GM19193 (cell line): ENCODE measurements at regions not wholly inside any gene's neighbourhood (a gene's known extent, or its start where the extent isn't known, plus 50 kb on each side); places are given as distances from the start of the nearest gene placed in this dataset.

Source experiments
- POLR2A ChIP-seq: IDR thresholded peaks from 4 replicates; pipeline ENCODE4 v1.6.1; 2011; ENCODE audit not compliant: insufficient read depth, insufficient read length; ENCODE audit errors: extremely low read depth

DNA sequence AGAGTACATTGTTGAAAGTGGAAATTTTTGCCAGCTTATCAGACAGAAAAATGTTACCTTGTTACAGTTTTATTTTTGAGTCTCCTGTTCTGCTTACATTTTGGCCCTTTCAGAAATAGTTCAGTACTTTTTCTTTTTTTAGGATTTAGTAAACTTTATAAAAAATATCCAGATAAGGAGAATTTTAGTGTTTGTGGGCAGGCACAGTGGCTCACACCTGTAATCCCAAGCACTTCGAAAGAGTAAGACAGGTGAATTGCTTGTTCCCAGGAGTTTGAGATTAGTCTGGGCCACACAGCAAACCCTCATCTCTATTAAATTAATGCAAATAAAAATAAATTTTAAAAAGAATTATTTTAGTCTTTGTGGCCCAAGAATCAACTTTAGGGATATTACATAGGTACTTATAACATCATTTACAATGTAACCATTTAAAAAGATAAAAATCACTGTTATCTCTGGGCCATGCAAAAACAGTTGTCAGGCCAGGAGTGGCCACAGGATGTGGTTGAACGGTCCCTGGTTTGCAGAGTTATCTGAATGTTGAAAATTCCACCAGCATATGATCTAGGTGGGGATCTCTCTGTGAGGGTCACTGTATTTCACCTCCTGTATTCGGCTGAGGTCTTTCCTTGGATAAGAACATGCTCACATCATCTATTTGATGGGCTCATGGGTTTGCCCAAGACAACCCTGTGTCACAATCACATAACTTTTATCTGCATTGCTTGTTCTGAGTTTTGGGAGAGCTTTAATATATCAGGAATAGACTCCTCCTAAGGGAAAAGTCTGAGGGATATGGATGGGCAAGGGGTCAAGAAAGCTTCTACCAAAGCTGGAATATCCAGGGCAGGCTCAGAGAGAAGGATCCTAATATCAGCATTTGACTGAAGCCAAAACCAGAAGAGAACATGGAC is 91.5 kb downstream of the GGTLC2 start:
- no peak for TF ChIP-seq POLR2A

GRCh38 chr22:22737590-22737989 is 93.2 kb downstream of the GGTLC2 start:
- TF ChIP-seq POLR2A, result no peak

- no peak for TF ChIP-seq POLR2A
Observed at GRCh38 chr22:22738959-22739585, 94.7 kb downstream of the GGTLC2 start.

- no peak for TF ChIP-seq POLR2A
Observed at GRCh38 chr22:22740560-22741276, 96.3 kb downstream of the GGTLC2 start.

DNA sequence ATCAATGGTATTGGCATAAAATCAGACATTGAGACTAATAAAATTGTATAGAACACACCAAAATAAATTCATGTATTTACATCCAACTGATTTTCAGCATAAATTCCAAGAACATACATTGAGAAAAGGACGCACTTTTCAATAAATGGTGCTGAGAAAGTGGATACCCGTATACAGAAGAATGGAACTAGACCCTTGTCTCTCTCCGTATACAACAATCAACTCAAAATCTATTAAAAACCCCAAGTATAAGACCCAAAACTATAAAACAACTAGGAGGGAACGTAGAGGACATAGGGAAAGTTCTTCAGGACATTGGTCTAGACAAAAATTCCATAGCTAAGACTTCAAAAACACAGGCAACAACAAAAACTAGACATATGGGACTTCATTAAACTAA is 97.4 kb downstream of the GGTLC2 start:
- no peak for TF ChIP-seq POLR2A

DNA sequence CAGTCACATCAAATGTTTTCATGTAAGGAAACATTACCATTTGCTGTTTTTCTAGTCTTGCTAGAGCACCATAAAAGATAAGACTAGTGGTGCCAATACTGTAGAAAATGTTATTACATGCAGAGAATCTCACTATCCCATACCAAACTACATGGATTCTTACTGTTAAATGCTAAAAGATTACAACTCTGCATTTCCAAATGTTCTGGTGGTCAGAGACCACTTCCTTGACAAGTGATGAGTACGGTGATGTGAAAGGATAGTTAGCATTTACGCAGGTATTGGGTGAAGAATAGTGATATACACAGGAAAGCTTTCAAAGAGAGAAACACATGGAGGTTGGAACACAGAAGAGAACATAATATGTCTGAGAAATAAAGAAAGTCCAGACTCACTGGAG is 98.2 kb downstream of the GGTLC2 start:
- no peak for TF ChIP-seq POLR2A

- no peak for TF ChIP-seq POLR2A
Observed at GRCh38 chr22:22743128-22743760, 98.8 kb downstream of the GGTLC2 start.

DNA sequence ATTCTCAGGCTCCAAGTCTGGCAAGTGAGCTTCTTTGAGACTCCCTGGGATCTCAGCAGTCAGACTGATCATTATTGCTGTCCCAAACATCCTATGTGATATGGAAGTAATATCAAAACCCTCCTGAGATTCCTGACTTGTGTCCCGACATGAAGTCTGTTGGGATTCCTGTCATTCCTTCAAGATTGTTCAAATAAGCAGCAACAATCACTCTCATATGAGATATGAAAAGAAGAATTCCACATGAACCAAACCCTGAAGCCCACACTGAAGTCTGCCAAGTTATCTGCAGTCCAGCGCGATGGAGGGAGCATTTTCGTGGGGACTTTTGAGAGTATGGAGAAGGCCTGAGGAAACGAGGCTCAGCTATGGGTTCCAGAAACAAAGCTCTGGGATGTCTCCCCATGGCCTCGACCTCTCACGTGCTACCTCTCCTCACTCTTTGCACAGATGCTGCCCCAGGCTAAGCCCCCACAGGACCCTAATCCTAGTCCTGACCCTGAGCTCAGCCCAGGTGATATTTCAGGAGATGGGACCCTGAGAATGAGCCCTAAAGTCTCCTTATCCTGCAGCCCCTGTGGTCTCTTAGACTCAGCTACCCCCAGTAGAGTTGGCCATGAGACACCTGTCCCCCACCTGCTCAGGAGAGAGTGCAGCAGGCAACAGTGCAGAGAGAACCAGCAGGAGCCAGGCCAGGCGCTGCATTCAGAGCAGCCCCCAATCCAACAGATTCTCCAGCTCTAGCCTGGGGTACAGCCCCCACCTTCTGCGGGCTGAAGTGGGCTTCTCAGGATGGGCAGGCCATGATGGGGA is 100.2 kb downstream of the GGTLC2 start:
- no peak for TF ChIP-seq POLR2A

DNA sequence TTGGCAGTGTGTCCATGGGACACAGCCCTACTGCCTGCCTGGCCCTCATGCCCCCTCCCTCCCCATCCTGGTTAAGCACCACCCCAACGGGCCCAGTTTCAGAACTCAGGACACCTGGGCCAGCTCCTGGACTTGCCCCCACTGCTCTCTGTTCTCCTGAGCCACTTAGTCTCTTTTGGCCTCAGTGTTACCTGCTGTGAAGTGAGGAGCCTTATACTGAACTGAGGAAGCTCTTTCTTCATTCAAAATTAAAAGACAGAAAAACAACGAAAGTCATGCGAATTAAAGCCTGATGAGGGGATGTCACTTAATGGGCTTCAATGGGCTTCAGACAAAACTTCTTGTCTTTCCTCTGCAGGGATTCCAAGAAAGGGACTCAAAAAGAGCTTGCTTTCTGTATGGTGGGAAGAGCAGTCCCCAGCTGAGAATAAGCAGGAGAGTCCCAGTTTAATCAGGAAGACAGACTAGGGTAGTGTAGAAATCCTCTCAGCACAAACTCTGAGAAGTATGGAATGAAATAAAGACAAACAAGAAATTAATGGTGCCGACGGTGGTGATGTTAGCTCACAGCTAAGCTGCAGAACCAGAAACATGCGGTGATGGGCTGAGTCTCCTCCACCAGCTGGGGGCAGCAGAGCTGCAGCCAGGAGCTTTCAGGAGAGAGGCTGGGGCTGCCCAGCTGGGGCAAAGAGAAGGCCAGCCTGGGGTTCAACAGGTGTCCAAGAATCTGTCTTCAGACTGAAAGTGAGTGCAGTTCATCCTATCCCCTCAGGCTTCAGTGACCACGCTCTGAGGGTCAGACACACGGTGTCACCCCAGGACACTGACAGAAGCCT is 101.0 kb downstream of the GGTLC2 start:
- TF ChIP-seq POLR2A, result no peak

GRCh38 chr22:22746061-22746962 is 101.9 kb downstream of the GGTLC2 start:
- no peak for TF ChIP-seq POLR2A

DNA sequence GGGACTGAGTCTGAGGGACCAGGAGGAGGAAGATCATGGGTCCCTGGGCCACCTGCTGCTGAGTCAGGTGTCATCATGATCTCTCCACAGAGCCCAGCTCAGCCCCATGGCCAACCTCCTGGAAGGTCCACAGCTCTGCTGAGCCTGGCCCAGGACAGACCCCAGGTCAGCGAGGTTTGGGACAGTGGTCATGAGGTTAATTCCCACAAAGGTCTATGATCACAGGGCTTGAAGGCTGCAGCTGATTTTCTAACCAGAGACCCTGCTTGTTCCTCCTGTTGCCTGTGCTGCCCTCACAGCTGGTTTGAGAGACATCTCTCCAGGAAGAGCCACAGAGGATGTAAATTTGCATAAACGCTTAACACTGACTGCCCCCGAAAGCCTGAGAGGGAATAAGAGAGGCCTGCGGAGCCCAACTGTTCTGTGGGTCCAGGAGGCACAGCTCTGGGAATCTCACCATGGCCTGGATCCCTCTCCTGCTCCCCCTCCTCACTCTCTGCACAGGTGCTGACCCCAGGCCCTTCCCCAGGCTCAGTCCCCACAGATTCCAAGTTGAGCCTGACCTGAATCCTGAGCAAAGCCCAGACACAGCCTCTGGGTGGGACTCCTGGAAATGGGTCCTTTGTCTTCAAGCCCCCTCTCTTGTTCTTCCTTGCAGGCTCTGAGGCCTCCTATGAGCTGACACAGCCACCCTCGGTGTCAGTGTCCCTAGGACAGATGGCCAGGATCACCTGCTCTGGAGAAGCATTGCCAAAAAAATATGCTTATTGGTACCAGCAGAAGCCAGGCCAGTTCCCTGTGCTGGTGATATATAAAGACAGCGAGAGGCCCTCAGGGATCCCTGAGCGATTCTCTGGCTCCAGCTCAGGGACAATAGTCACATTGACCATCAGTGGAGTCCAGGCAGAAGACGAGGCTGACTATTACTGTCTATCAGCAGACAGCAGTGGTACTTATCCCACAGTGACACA is 102.8 kb downstream of the GGTLC2 start:
- peak; percentile 57 for TF ChIP-seq POLR2A

DNA sequence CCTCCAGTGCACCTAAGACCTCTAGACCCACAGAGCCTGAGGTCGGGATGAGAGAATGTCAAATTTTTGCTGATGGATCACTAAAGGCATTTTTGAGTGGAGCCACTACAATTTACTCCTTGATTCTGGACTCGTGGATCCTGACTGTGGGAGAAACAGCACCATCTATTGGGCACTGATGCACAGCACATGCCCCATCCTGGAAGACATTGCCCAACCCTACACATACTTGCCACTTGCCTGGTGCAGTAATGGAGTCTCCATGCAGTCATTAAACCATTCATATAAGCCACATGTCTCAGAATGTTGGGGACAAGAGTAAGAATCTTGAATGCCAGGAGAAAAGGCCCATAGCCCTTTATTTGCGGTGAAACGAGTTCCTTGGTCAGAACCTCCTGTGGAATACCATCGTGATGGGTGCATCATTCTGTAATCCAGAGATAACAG is 103.9 kb downstream of the GGTLC2 start:
- TF ChIP-seq POLR2A, result no peak

DNA sequence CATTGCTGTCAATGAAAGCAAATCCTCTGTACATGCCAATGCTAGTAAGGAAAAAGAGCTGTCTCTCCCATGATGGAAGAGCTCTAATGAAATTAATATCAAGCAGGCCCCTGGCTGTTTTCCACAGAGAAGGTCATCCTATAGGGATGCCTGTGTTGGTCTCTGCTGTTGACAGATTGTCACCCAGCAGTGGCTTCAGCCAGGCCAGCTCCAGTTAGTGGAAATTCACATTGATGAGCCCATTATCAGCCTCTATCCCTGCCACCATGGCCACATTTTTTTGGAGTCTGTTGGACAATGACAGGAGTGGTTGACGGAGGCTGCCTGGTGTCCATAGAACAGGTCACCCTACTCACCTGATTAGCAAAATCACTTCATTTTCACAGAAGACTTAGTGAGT is 104.3 kb downstream of the GGTLC2 start:
- TF ChIP-seq POLR2A, result no peak
